NCI-H526 (cell line): ENCODE measurements at regions not wholly inside any gene's neighbourhood (a gene's known extent, or its start where the extent isn't known, plus 50 kb on each side); places are given as distances from the start of the nearest gene placed in this dataset.

Experiments used
- DNase-seq, 2 experiments: peaks; one replicate each; lab custom pipeline; 2025; lab: John Stamatoyannopoulos, UW

- peak; percentile 93 to 94 for DNase-seq
Observed at GRCh38 chr9:20197976-20198685, 409.3 kb upstream of the SLC24A2 start.

- no peak for DNase-seq
Observed at GRCh38 chr9:20191228-20191840, 402.5 kb upstream of the SLC24A2 start.

DNA sequence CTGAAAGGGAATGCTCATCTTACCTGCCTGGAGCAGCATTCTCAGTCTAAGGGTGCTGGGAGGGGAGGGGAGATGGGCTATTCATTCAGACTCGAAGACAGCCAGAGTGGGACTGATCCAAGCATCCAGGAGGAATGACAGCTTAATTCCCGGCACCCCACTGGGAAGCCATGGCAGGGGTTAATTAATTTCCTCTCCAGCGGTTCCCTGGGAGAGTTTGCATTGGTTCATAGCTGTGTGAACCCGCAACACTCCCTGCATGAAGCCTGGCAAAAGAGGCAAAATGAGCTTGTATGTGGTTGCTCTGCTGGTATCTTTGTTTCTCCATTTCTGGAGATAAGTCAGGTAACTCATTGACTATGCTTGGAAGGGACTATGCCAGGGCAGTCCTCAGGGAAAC is 401.0 kb upstream of the SLC24A2 start:
- DNase-seq: no peak

GRCh38 chr9:20188616-20189369 is 400.0 kb upstream of the SLC24A2 start:
- DNase-seq: no peak

DNA sequence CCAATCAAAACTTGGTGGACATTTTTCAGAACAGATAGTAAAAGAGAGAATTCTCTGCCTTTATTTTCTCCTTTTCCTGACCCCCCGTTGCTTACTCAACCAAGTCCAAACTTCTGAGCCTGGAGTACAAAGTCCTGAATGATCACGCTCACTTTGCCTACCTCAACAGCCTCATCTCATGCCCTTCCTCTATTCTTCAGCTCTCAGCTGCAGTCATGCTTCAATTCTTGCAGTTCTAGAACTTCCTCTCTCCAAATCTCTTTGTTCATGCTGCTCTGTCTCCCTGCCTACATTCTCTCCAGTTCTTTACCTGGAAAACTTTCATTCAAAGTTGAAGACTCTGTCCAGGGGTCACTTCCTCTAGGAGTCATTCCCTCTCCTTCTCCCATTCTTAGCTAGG is 398.5 kb upstream of the SLC24A2 start:
- no peak for DNase-seq

GRCh38 chr9:20186823-20187222 is 398.0 kb upstream of the SLC24A2 start:
- no peak for DNase-seq

DNA sequence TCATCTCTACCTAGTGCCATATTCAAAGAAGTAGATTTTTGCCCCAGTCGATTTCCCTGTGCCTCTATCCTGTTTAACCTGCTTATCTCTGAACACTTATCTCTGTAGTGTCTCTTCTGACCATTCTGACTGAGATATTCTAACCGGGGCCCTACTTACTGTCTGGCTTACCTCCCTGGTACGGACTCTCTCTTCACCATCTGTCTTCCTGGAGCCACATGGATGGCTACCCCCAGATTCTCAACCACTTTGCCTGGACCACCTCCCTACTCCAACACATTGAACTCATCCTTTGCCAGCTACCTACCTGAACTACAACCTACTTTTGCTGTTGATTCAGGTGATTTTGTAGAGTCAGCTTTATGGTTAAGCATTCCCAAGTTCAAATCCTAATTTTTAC is 397.4 kb upstream of the SLC24A2 start:
- no peak for DNase-seq

GRCh38 chr9:20184541-20184940 is 395.7 kb upstream of the SLC24A2 start:
- DNase-seq: no peak

DNA sequence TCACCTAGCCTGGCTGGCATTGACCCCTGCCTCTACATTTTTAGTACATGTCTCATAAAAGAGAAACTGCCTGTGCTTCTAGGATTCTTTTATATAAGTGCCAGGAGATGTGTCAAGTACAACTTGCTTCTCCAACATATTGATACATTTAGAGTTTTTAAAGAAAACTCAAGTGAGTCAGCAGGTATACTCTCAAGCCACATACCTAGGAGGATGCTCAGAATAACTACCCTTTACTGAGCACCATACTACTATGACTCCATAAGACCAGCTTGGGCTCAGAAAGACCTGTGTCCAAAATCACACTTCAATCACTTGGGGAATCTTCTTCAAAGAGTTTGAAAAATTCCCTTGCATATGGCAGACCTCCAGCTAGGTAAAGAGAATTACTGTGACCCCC is 389.8 kb upstream of the SLC24A2 start:
- DNase-seq: no peak

DNA sequence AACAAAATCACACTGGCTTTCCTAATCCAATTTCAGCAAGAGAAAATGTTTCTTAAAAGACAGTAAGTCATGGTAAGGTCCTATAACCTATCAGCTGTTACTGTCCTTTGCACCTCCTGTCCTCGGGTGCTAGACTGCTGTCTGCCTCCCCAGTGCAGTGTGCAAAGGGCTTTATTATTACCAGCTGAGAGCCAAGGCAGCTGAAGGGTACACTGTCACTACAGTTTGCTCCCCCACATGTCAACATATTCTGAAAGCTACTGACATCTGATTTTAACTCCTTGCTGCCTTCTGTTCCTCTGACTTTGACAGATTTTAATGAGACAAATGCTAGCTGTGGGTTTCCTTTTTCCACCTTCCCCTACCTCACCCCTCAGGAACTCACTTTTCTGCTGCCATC is 389.4 kb upstream of the SLC24A2 start:
- DNase-seq: no peak

DNA sequence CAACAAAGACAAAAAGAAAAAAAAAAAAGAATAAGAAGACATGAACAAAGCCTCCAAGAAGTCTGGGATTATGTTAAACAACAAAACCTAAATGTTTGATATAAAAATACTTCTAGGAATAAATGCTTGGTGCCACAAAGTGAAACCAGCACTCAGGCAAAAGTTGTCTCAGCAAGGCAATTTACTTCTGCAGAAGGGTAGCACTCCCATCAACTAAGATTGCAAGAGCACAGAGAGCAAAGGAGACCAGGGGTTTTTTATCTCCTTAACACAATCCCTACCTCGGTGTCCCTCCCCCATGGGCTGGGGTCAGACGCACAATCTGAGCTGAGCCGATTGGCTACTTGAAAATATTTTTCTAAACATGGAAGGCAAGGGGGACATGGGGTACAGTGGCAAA is 381.3 kb upstream of the SLC24A2 start:
- DNase-seq: no peak

- DNase-seq: no peak
Observed at GRCh38 chr9:20152151-20152725, 363.4 kb upstream of the SLC24A2 start.

DNA sequence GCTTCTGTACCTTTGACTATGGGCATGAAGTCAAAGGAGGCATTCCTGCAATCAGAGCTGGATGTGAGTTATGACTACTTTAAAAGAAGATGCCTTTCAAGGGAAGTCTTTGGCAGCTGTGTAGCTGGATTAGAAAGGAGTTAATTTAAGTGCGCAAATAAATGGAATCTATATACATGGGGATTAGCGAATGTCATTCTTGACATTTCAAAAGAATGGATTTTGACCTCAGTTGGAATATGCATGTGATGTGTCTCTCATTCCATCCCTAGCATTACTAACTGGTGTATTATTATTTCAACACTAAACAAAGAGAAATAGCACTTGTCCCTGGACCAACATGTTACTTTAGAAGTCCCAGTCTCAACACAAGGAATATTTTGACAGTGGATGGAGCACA is 359.6 kb upstream of the SLC24A2 start:
- no peak for DNase-seq

- no peak for DNase-seq
Observed at GRCh38 chr9:20144197-20144596, 355.4 kb upstream of the SLC24A2 start.

- DNase-seq: no peak
Observed at GRCh38 chr9:20139763-20140290, 351.0 kb upstream of the SLC24A2 start.

- no peak for DNase-seq
Observed at GRCh38 chr9:20138841-20139240, 350.0 kb upstream of the SLC24A2 start.

DNA sequence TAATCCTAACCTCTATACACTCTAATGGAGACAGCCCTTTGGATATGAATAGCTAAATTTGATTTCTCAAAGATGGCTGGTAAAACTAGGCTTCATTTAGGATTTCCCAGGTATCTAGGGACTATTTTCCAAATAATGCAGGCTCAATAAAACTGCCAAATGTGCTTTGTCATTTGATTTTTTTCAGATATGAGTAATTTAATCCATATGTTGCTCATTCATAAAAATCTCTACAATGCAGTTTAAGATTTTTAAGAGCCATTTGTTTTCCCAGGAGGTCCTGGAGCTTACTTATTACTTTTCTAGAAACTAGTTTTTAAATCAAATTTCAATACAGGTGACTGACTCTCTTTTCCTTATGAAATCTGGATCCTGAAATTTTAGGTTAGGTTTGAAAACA is 349.3 kb upstream of the SLC24A2 start:
- no peak for DNase-seq

GRCh38 chr9:20137425-20137824 is 348.6 kb upstream of the SLC24A2 start:
- no peak for DNase-seq

GRCh38 chr9:20135119-20135697 is 346.4 kb upstream of the SLC24A2 start:
- no peak for DNase-seq

DNA sequence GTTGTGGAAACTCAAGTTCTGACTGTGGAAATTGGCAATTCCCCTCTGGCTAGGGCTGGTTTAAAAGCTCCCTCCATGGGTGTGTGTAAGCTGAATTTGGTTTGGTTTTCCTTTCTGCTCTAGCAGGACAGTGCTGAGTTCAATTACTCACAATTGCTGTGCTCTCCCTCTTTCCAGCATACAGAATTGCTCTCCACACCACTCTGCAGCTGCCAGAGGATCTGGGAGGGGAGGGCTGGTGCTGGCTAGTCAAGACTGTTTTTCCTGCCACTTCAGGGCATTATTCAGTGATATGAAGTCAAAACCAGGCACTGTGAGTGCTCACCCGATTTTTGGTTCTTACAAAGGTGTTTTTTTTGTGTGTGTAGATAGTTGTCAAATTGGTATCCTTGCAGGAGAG is 336.9 kb upstream of the SLC24A2 start:
- no peak for DNase-seq

- DNase-seq: no peak
Observed at GRCh38 chr9:20119566-20119965, 330.7 kb upstream of the SLC24A2 start.

DNA sequence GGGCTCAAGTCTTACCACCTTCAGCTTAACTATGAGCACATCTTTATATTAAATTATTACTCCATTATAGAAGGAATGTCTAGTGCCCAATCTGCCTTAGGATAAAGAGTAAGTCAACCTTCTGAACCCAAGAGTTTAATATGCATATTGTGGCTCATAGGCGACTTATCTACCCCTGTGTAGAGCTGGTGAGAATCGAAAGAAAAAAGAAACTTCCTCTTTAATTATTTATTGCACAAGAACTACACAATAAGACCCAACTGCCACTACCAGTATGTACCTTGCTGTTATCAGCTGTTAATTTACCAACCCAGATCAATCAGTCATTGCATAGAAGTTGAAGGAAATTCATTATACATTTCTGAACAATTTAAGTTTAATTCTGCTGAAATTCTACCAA is 329.1 kb upstream of the SLC24A2 start:
- no peak for DNase-seq
